NT2/D1 (cell line): ENCODE measurements at regions not wholly inside any gene's neighbourhood (a gene's known extent, or its start where the extent isn't known, plus 50 kb on each side); places are given as distances from the start of the nearest gene placed in this dataset.

ENCODE experiments used
- DNase-seq: peaks from one replicate; pipeline ENCODE4 v3.0.0-alpha.2; 2011; ENCODE audit warnings: low read depth, low spot score
- H3K27me3 ChIP-seq: 2 replicates; pipeline ENCODE4 v1.6.0; 2011; ENCODE audit warnings: mild to moderate bottlenecking; ENCODE audit not compliant: insufficient read length, insufficient read depth
- H3K36me3 ChIP-seq: 2 replicates; pipeline ENCODE4 v1.6.1; 2011; ENCODE audit warnings: mild to moderate bottlenecking, low read length, mixed read lengths; ENCODE audit not compliant: insufficient read depth, insufficient read length
- H3K4me1 ChIP-seq: 2 replicates; pipeline ENCODE4 v1.5.1; 2011; ENCODE audit not compliant: insufficient read depth, insufficient read length
- H3K4me3 ChIP-seq: 2 replicates; pipeline ENCODE4 v1.5.1; 2011; ENCODE audit warnings: low read depth; ENCODE audit not compliant: insufficient read length
- H3K9ac ChIP-seq: 2 replicates; pipeline ENCODE4 v1.6.0; 2011; ENCODE audit warnings: low read depth; ENCODE audit not compliant: insufficient read length
- H3K9me3 ChIP-seq: 2 replicates; pipeline ENCODE4 v1.5.1; 2011; ENCODE audit warnings: mild to moderate bottlenecking, low read length; ENCODE audit not compliant: insufficient read depth
- SUZ12 ChIP-seq: IDR thresholded peaks from 2 replicates; pipeline ENCODE4 v1.6.1; 2011; ENCODE audit not compliant: insufficient read length, insufficient read depth; ENCODE audit errors: extremely low read depth
- YY1 ChIP-seq: IDR thresholded peaks from 2 replicates; pipeline ENCODE4 v1.6.1; 2011; ENCODE audit not compliant: insufficient read length, insufficient read depth
- ZNF274 ChIP-seq: IDR thresholded peaks from 2 replicates; pipeline ENCODE4 v1.6.1; 2011; ENCODE audit warnings: mild to moderate bottlenecking, low read depth, low read length

GRCh38 chr6:153790048-153790447 lies 249.0 kb upstream of the OPRM1 start:
- Histone ChIP-seq H3K9me3 (no peaks in the 10 kb centered on the region), H3K9ac (no peak overlapping the region), H3K4me3 (no peak overlapping the region), H3K4me1 (no peaks in the 10 kb centered on the region), H3K27me3 (no peaks in the 10 kb centered on the region), H3K36me3 (no peaks in the 10 kb centered on the region)
- DNase-seq: peak; percentile 8
- no peak for TF ChIP-seq ZNF274
- no peak for TF ChIP-seq YY1
- no peak for TF ChIP-seq SUZ12

- H3K4me1 ChIP-seq: no peaks in the 10 kb centered on the region
- TF ChIP-seq YY1: no peak
- TF ChIP-seq ZNF274: no peak
- TF ChIP-seq SUZ12: no peak
- H3K9me3 ChIP-seq: no peaks in the 10 kb centered on the region
- no peak for DNase-seq
- H3K27me3 ChIP-seq: no peaks in the 10 kb centered on the region
- no peak overlapping the region for H3K9ac ChIP-seq
- H3K36me3 ChIP-seq: no peaks in the 10 kb centered on the region
- no peak overlapping the region for H3K4me3 ChIP-seq
These were observed 251.8 kb upstream of the OPRM1 start for GRCh38 chr6:153787341-153787606.

GRCh38 chr6:153781306-153781705 lies 257.7 kb upstream of the OPRM1 start:
- Histone ChIP-seq H3K4me1 (no peaks in the 10 kb centered on the region), H3K9ac (no peak overlapping the region), H3K4me3 (no peak overlapping the region), H3K36me3 (no peaks in the 10 kb centered on the region), H3K9me3 (no peaks in the 10 kb centered on the region), H3K27me3 (no peaks in the 10 kb centered on the region)
- no peak for DNase-seq
- TF ChIP-seq YY1 (no peak), SUZ12 (no peak), ZNF274 (no peak)

- TF ChIP-seq SUZ12 (no peak), ZNF274 (no peak), YY1 (no peak)
- Histone ChIP-seq H3K4me3 (no peak overlapping the region), H3K9ac (no peak overlapping the region), H3K36me3 (no peaks in the 10 kb centered on the region), H3K27me3 (no peaks in the 10 kb centered on the region), H3K9me3 (no peaks in the 10 kb centered on the region), H3K4me1 (no peaks in the 10 kb centered on the region)
- no peak for DNase-seq
These were observed 259.0 kb upstream of the OPRM1 start for GRCh38 chr6:153780011-153780410.

GRCh38 chr6:153778216-153778615 lies 260.8 kb upstream of the OPRM1 start:
- Histone ChIP-seq H3K36me3 (no peaks in the 10 kb centered on the region), H3K27me3 (no peaks in the 10 kb centered on the region), H3K9ac (no peak overlapping the region), H3K9me3 (no peaks in the 10 kb centered on the region), H3K4me1 (no peaks in the 10 kb centered on the region), H3K4me3 (no peak overlapping the region)
- no peak for TF ChIP-seq SUZ12
- DNase-seq: no peak

- no peak overlapping the region for H3K9ac ChIP-seq
- H3K4me1 ChIP-seq: no peaks in the 10 kb centered on the region
- TF ChIP-seq YY1 (no peak), SUZ12 (no peak), ZNF274 (no peak)
- DNase-seq: no peak
- H3K36me3 ChIP-seq: no peaks in the 10 kb centered on the region
- H3K4me3 ChIP-seq: no peak overlapping the region
- no peaks in the 10 kb centered on the region for H3K27me3 ChIP-seq
- H3K9me3 ChIP-seq: no peaks in the 10 kb centered on the region
These were observed 267.5 kb upstream of the OPRM1 start for GRCh38 chr6:153771577-153771976.

GRCh38 chr6:153767127-153767526 lies 271.9 kb upstream of the OPRM1 start:
- no peaks in the 10 kb centered on the region for H3K27me3 ChIP-seq
- no peaks in the 10 kb centered on the region for H3K36me3 ChIP-seq
- no peak overlapping the region for H3K9ac ChIP-seq
- H3K4me3 ChIP-seq: no peak overlapping the region
- H3K4me1 ChIP-seq: no peaks in the 10 kb centered on the region
- no peak for TF ChIP-seq SUZ12
- TF ChIP-seq ZNF274: no peak
- TF ChIP-seq YY1: no peak
- no peak for DNase-seq
- H3K9me3 ChIP-seq: no peaks in the 10 kb centered on the region

GRCh38 chr6:153758516-153758915 lies 280.5 kb upstream of the OPRM1 start:
- no peak for DNase-seq
- Histone ChIP-seq H3K4me1 (no peaks in the 10 kb centered on the region), H3K4me3 (no peak overlapping the region), H3K9me3 (no peaks in the 10 kb centered on the region), H3K36me3 (no peaks in the 10 kb centered on the region), H3K9ac (no peak overlapping the region), H3K27me3 (no peaks in the 10 kb centered on the region)
- TF ChIP-seq ZNF274 (no peak), YY1 (no peak), SUZ12 (no peak)
